ENCODE measurements at regions not wholly inside any gene's neighbourhood (a gene's known extent, or its start where the extent isn't known, plus 50 kb on each side); places are given as distances from the start of the nearest gene placed in this dataset.

- no peak for DNase-seq (ENCODE audit: low read depth)
These were observed 307.8 kb downstream of the CYP26B1 start for GRCh38 chr2:71839826-71840225.

DNA sequence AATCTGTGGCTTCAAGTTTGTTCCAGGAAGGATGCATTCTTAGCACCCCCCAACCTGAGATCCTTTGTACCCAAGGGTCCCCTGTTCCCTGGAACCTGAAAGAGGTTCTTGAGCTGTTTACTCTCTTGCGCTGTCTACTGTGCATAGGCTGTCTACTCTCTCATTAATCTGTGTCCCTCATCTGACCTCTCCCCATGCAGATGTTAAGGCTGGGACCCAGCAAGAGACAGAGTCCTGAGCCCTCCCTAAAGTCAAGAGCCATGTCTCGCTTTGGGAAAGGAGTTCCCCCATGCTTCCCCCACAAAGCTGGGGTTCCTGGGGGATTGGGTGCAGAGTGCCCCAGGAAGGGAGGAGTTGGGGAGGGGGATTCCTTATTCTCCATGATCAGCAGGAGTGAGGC lies 312.9 kb downstream of the CYP26B1 start:
- DNase-seq (ENCODE audit: low read depth): no peak

DNA sequence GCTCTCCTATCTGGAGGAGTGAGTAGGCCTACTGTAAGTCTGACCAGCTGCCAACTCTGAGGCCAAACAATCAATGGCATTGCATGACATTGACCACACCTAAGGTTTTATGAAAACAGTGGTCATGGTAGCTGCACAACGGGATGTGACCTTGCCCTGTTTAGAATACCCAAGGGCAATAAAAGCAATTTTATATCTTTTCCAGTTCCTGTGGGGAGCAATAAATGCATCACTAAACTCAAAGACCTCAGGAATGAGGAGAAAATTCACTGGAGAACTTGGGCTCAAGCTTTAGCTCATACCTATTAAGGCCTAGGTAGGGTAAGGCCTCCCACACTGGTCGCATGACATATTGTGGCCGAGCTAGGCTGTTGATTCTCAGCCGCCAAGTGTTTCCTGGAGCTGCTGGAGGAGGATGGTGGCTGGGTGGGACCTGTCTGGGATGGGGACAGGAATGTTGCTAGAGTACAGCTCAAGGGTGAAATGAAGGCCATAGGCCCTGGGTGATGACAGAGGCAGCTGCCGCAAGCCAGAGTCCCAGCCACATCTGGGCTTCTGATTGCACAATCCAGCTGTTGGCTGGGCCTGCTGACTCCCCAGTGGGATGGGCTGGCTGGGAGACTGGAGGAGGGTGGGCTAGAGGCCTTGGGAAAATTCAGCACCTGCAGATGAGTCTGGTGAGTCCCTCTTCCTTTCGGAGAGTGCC lies 313.7 kb downstream of the CYP26B1 start:
- no peak for DNase-seq (ENCODE audit: low read depth)

DNA sequence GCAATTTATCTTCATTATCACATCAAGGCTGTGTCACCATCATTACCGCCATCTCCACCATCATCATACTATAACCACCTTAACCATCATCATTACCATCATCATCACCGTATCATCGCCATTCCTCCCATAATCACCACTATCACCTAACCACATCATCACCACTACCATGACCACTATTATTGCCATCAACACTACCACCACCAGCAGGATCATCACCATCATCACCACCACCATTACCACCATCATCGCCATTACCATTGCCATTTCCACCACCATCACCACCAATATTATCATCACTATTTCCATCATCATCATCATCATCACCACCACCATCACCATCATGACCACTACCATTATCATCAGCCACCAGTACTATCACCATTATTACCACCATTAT lies 314.4 kb downstream of the CYP26B1 start:
- DNase-seq (ENCODE audit: low read depth): no peak

- no peak for DNase-seq (ENCODE audit: low read depth)
These were observed 314.8 kb downstream of the CYP26B1 start for GRCh38 chr2:71832844-71833243.

- DNase-seq (ENCODE audit: low read depth): no peak
These were observed 315.3 kb downstream of the CYP26B1 start for GRCh38 chr2:71832388-71832787.

DNA sequence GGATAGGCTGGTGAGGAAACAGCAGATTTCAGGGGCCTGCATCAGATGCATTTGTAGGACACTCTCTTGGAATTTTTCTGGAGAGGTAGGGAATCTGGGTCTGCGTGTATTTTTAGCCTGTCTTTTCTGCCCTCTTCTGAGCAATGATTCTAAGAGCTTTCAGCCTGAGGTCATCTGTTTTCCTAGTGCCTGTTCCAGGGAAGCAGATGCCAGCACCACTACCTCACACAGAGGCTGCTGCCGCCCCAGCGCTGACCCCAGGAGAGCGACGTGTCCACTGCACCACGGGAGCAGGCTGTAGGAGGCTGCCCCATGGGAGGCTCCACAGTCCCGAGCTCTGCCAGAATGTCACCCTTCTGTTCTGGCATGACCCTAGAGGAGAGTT lies 316.5 kb downstream of the CYP26B1 start:
- DNase-seq (ENCODE audit: low read depth): no peak

- DNase-seq (ENCODE audit: low read depth): no peak
These were observed 317.0 kb downstream of the CYP26B1 start for GRCh38 chr2:71830497-71831192.

DNA sequence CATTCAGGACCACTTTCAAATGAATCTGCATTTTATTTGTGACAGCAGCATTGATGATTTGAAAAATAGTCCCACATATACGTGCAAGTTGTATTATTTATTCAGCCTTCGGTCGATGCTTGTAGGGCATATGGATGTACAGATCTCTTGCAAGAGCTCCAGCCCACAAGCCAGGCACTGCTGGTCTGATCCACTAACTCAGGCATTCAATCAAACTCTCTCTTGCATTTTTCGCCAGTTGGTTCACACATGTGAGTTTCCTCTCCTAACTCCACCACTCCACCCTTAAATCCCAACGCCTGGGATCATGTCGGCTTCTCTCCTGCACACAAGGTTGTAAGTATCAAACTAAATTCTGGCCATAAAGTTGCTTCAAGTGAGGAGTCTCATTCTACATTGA lies 318.7 kb downstream of the CYP26B1 start:
- DNase-seq (ENCODE audit: low read depth): no peak

DNA sequence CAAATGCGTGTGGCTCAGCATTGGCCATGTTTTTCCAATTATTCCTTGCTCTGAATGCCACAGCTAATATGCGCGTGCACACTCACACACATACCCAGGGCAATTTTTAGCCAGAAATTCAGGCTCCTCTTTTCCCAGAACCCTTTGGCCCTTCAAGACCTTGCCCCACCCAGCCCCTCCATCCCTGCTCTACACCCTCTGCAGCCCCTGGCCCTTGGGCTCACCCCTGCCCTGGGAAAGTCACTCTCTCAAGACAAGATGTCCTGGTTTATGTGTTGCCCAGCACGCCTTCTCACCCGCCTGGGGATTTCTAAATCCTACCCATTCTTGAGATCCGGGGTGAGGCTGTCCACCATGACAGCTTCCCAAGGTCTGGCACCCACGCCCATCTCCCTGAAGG lies 319.7 kb downstream of the CYP26B1 start:
- DNase-seq (ENCODE audit: low read depth): no peak

- DNase-seq (ENCODE audit: low read depth): no peak
These were observed 320.1 kb downstream of the CYP26B1 start for GRCh38 chr2:71827524-71827901.

DNA sequence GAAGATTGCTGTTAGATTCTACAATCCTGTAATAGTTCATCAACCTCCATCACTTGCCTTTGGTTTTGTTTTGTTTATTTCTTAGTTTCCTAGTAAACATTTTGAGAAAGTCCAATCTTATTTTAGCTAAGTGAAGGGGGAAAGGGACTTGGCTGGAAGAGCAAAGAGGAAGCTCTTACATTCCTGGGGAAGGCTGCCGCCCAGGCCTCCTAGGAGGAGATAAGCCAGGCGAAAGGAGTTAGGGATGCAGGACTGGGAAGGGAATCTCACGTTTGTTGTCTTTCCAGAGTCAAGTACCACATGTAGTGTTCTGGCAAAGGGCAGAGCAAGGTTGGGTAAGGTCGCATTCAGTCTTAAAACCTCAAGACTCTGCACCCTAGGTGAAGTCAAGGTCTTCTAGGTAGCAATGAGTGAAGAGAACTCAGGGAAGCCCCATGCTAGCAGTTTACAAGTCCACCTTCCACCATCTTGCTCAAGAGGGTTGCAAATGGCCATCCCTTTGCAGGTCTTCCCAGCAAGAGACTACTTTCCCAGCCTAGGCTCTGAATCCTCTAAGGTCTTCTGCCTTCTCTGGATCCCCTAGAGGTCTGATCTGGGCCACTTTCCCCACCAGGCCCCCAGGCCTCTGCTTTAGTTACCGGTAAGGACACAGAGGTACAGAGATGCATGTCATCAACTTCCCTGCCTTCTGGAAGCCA lies 320.7 kb downstream of the CYP26B1 start:
- no peak for DNase-seq (ENCODE audit: low read depth)

- no peak for DNase-seq (ENCODE audit: low read depth)
These were observed 321.4 kb downstream of the CYP26B1 start for GRCh38 chr2:71826299-71826698.

GRCh38 chr2:71824436-71824835 lies 323.2 kb downstream of the CYP26B1 start:
- no peak for DNase-seq (ENCODE audit: low read depth)

DNA sequence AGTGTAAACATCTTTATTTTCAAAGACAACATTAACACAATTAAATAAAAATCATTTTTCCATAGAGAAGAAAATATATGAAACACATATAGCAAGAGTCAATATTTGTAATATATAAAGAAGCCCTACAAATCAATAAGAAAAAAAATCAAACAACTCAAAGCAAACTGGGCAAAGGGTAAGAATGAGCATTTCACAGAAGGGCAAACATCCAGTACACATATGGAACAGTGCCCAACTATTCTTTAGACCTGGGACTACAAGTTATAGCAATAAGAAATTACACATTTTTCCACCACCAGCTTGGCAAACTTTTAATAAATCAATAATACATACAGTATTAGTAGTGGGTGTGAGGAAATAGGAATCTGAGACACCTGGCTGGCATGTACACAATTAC lies 324.1 kb downstream of the CYP26B1 start:
- no peak for DNase-seq (ENCODE audit: low read depth)

- no peak for DNase-seq (ENCODE audit: low read depth)
These were observed 325.2 kb downstream of the CYP26B1 start for GRCh38 chr2:71822463-71822862.

DNA sequence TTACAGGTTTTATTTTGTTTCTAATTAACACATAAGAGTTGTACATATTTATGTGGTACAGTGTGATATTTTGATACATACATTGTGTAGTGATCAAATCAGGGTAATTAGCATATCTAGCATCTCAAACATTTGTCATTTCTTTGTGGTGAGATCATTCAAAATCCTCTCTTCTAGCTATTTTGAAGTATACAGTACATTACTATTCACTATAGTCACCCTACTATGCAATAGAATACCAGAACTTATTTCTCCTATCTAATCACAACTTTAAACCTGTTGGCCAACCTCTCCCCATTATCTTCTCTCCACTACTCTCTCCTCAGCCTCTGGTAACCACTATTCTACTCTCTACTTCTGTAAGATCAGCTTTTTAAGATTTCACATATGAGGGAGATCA lies 325.8 kb downstream of the CYP26B1 start:
- no peak for DNase-seq (ENCODE audit: low read depth)

DNA sequence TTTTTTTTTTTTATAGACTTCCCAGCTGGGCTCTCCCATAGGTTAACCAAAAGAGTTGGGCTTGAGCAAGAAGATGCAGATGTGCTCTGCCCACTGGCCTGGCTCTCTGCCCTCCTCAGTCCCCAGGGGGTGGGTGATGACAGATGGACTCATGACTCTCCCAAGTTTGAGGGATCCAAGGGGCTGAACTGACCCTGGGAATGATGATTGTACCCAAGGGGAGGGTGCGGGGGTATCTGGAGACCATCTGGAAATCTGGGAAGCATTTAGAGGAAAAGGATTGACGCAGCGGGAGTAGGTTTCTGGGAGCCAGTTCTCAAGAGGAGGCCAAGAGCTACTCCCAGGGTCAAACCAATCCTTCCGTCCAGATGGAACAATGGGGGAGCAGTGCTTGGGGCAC lies 330.8 kb downstream of the CYP26B1 start:
- no peak for DNase-seq (ENCODE audit: low read depth)

- no peak for DNase-seq (ENCODE audit: low read depth)
These were observed 331.8 kb downstream of the CYP26B1 start for GRCh38 chr2:71815701-71816474.

GRCh38 chr2:71814885-71815284 lies 332.8 kb downstream of the CYP26B1 start:
- DNase-seq (ENCODE audit: low read depth): no peak

DNA sequence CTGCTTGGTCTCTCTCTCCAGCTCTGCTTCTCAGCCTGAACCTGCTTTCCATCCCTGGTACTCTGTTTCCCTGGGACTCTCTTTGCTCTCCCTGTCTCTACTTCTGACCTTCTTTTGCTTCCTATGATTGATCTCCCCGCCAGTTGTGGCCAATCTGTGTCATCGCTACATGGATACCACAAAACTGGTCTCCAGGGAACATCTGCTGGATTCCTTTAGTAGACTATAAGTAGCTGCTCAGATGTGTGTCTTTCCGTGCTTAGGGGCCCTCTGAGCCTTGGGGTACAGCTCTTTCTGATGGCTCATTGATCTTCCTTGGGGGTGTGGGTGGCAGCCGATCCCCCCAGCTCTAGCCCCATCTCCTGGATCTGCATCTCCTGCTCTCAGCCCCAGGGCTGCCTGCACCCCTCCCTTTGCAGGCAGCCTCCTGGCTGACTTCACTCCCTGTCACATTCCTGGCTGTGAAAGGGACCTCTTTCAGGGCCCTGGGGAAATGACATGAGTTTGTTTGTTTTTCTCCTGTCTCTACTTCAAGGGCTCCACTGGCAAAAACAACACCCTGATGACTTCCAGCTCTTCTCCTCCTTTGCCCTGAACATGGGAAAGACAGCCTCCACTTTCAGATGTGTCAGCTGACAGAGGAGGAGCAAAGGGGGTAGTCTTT lies 333.7 kb downstream of the CYP26B1 start:
- no peak for DNase-seq (ENCODE audit: low read depth)

GRCh38 chr2:71813315-71813714 lies 334.3 kb downstream of the CYP26B1 start:
- DNase-seq (ENCODE audit: low read depth): no peak

Data from activated T-cell treated with anti-CD3 and anti-CD28 coated beads for 24 hours (primary cell).